GM19463 (cell line): ENCODE measurements at regions not wholly inside any gene's neighbourhood (a gene's known extent, or its start where the extent isn't known, plus 50 kb on each side); places are given as distances from the start of the nearest gene placed in this dataset.
A peak's percentile ranks its signal among the peaks of the same experiment; 100 is the strongest.

Experiments used
- ATAC-seq: cut with Tn5 transposase; IDR thresholded peaks from one replicate; pipeline ENCODE4 v1.9.1; 2021; ENCODE audit warnings: mild to moderate bottlenecking, moderate library complexity; ENCODE audit not compliant: unreplicated experiment

DNA sequence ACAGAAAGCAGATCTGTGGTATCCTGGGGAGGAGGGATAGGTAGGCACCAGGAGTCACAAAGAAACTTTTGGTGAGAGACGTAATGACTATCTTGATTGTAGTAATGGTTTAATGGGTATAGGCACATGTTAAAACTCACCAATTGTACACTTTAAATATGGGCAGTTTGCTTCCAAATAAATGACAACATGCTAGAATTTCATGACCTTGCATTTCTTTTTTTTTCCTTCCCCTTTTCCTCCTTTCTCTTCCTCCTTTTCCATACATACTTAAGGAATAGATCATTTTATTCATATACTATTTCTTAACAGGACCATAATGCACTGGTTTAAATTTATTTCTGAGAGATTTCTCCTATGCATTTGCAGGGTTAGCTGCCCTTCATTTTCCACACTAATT, 341.8 kb downstream of the TMEM182 start:
- no peak for ATAC-seq

DNA sequence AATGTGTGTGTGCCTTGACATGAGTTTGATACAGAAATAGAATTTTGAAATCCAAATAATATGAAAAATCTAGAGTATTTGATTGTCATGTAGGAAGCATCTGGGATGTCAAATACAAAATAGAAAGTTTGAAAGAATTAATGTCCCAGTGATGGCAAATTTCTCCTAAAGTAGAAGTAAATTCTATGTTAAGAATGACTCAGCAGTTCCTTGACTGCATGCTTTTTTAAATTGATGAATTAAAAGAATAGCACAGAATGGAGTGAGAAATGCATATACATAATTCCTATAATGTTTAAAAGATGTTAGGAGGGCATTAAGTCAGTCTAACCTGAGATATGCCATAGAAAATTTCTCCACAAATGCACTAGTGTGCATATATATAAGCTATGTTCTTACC, 357.5 kb downstream of the TMEM182 start:
- ATAC-seq = no peak

DNA sequence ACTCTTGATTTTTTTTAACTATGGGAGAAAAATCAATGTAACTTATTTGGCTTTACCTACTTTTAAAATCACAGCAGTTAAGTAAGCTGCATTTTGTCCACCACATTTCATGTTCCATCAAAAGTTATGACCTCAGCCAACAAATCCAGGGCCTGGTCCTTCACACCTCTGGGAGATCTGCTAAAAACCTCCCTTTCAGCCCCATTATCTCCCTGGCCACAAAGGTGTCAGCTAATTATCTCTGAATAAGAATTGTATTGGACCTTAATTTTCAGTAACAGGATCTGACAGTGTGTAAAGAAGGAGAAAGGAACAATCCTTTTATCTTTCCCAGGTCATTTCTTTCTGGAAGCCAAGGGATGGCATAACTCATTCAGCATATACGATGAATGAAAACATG, 359.3 kb downstream of the TMEM182 start:
- no peak for ATAC-seq

DNA sequence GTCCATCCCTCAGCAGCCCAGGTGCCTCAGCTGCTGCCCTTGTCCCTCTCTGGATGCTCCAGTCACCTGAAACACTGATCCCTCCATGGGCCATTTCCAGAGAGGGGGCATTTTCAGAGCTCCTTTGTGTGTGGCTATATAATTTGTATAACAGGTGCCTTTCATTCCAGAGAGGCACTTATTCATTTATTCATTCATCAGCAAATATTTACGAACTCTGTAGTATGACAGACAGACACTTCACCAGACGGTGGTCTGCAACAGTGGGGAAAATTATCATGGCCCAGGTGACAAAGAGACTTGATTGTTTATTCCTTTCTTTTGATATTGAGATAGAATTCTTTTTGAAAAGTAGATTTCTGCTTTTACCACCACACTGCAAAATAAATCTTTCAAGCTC, 361.7 kb downstream of the TMEM182 start:
- no peak for ATAC-seq

DNA sequence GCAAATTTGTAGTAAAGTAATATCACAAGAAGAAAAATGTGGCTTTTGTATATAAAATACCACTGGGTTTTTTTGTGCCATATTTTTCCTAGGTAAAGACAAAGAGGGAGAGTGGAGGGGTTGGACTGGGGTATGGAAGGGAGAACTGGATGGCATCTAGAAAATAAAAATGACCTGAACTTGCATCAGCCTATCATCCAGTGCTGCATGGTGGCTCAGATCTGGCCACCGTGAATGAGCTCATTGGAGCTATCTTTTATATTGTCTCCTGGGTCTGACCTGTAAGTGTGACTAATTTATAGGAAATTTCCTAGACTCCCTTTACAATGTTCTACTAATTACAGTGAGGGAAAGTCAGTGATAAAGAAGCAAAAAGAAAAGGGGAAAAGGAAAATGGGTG, 369.0 kb downstream of the TMEM182 start:
- no peak for ATAC-seq

DNA sequence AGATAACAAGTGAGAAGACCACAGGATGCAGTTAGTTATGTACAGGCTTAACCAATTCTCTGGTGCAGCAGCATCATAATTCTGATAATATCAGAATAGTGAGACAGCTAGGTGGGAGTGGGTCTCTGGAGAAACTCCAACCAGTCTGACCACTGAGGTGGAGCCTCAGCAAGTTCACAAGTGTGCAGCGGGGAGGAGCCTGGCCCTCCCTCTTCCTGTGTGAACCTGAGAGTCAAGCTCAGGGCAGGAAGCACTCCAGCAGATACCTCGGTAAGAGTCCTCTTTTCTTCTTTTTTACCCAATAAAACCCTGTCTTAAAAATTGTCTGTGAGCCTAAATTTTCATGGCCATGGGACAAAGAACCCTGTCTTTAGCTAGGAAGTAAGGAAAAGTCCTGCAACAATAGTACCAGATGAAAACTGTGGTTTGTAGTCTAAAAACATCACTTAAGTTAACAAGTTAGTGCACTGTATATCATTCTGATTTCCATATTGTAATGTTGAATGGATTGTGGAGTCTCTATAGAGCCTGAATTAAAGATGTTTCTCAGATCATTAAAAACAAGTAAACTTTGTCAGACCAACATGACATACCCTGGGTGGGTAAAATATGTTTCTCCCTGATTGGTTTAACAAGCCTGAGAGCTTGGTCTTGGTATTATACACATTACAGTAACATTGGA, 370.8 kb downstream of the TMEM182 start:
- peak; percentile 93 for ATAC-seq

DNA sequence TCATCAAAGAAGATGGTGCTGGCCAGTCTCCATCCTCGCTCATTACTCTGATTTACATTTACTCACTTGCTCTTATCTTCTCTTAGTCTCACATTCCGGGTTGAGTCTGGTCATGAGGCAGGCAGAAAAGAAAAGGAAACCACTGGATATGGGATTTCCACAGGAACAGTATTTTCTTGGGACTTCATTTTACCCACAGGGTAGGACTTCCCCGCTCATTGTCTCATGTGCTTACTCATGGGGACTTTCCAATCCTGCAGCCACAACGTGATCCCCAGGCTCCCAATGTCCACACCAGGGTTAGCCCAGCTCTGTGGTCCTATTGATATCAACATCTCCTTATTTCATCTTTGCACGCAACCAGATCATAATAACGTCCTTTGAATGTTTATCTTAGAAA, 373.8 kb downstream of the TMEM182 start:
- no peak for ATAC-seq

DNA sequence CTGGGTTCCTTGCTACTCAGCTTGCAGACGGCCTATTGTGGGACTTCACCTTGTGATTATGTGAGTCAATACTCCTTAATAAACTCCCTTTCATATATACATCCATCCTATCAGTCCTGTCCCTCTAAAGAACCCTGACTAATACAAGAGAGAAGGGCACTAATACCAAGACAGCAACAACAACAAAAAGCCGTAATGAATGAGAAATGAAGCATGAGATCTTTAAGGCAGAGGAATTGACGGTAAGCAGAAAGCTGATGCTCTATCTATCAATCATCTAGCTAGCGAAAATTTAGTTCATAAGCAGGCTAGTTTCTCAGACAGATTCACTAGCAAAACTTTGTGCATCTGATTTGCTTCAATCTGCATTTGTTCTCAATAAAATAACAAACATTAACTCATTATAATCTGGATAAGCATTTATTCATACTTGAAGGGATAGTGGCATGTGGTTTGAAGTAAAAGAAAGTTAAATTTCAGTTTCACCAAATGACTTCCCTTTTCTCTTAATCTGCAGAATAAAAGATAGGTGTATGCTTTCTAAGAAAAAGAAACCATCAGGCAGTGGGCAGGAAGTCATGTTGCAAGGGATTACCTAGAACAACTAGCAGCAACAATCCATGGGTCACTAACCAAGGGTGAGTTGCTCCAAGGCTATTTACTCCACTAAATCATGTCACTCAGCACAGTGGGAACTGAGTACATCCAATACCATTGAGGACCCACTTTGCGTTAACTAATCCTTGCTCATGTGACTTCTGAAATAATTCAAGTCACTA, 376.5 kb downstream of the TMEM182 start:
- peak; percentile 49 for ATAC-seq

DNA sequence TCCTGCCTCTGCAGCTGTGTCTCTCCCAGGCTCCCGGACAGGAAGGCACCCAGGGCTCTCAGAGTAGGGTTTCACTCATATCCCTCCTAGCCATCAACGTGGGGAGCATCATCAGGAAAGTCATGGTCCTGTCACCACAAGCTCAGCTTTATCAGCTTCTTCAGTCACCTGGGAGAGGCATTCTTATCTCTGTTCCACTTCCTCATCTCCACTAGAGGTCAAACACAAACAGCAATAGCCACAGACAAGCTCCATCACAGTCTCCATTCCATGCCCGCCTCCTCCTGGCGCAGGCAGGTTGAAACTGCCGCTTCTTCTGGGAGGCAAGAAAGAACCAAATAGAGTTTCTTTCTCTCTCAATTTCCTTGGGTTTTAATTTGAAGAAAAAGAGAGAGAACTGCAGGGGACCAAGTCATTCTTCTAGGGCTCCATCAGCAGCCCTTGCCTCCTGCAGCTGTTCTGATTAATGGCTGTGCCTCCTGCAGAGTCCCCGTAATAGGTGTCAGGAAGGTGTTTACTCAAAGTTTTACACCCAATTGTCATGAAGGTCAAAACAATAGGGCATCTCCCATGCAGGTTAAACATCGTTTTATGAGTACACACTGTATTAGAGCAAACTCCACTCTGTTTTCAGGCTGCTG, 377.9 kb downstream of the TMEM182 start:
- ATAC-seq = no peak

DNA sequence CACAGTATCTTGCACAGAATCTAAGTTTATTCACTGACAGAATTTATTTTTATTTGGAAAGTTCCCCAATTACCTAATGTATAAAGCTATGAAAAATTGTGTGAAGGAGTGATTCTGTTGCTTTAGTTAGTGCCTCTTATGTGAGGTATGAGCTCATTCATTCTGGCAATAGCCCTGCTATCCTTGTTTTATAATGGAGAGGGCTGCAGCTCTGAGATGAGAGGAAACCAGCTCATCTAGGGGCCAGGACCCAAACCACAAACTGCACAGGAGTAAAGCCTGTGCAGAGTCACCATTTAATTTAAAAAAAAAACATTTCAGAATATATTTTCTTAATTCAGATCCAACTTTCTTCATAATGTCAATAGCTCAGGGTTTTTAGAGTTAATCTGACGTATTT, 383.0 kb downstream of the TMEM182 start:
- no peak for ATAC-seq

DNA sequence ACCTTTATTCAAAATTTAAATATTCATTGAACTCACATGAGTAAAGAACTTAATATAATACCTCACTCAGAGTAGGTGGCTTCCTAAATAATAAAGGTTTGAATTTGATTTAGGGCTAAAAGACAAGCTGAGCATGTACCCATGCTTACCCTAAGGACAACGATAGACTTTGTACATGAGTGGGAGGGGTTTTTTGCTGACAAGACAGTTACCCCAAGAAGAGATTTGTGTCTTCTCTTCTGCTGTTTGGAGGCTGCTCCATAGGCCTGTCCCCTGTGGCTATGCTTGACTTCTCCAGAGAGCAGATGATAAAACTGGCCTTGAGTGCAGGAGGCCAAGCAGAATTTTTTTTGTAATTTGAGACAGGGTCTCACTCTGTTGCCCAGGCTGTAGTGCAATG, 383.9 kb downstream of the TMEM182 start:
- no peak for ATAC-seq

DNA sequence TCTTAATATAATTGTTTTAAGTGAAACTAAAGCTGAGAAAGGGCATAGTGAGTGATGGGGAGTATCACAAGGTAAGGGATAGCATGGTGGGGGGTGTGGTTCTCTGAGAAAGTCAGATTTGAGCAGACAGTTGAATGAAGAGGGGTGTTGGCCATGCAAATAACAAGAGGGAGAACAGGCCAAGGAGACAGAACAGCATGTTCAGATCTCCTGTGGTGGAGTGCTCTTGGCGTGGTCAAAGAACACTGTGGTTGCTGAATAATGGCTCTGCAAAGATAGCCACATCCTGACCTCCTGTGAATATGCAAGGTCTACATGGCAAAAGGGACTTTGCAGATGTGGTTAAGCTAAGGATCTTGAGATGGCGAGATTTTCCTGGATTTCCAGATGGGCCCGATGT, 389.2 kb downstream of the TMEM182 start:
- no peak for ATAC-seq

DNA sequence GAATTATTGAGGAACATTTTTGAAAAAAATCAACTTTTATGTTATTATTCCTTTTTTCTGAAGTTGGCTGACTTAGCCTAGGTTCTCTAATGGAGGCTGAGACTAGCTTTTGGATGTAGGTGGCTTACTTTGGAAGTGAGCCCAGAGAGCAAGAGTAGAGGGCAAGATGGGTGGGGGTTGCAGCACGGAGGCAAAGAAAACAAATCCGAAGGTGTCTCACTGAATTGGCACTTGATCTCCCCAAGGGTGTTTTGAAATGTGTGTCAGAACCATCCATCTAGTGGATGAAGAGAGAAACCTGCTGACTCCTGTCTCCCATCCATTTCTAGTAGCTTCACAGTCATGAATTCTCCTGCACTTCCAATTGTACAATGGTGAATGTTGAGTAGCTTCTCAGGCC, 390.7 kb downstream of the TMEM182 start:
- no peak for ATAC-seq

DNA sequence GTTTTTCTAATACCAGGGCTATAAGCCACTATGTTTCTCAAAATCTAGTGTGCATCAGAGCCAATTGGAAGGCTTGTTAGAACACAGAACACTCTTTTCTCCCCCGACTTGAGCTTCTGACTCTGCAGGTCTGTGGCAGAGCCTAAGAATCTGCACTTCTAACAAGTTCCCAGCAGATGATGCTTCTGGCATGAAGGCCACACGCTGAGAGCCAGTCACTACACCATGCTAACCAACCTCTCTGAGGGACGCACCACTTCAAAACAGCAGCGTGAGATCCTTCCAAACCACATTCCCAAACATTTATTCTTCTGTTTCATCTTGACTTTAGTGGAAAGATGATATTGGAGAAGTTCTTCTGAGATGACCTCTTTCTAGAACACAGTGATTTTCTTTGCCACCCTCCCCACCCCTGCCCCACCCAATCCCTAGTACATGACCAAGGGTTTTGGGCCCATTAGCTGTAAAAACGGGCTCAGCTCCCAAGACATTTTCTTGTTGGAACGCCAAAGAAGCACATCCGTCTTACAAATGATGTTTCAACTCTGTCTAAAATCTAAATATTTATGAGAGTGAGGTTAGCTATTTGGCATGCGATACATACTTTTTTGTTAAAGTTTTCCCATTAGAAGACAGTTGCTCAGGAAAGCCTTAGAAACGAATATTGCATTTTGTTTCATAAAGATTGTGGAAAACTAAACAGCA, 391.9 kb downstream of the TMEM182 start:
- no peak for ATAC-seq

DNA sequence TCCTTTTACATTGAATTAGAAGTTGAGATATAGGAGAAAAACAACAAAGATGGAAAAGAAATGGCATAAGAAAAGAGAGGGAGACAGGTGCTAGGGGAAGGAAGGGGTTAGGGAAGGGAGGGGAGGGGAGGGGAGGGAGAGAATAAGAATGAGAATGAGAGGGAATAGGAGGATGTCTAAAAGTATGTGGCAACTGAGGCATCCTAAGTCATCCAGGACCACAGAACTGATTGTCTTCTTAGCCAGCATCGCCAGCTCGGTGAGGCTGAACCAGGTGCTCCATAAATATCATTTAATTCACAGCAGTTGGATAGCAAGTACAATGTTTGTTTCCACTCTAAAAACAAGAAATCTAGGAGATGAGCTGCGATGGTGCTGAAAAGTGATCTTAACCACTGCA, 393.5 kb downstream of the TMEM182 start:
- no peak for ATAC-seq

DNA sequence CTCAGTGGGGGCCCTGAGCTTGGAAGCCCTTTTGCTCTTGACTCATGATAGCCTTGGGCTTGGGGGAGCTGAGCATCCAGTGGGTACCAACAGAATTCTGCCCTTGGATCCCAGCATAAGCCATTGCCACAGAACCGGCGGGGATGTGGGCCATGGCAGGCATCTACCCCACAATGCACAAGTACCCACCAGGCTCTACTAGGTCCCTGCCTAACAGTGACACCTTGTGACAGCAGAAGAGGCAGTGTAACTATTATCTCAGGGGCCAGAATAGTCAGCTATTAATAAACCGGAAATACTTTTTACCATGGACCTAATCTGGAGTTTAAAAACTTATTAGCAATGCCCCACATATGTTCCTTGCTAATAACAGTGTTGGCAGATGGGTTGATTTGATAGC, 397.2 kb downstream of the TMEM182 start:
- ATAC-seq = no peak

DNA sequence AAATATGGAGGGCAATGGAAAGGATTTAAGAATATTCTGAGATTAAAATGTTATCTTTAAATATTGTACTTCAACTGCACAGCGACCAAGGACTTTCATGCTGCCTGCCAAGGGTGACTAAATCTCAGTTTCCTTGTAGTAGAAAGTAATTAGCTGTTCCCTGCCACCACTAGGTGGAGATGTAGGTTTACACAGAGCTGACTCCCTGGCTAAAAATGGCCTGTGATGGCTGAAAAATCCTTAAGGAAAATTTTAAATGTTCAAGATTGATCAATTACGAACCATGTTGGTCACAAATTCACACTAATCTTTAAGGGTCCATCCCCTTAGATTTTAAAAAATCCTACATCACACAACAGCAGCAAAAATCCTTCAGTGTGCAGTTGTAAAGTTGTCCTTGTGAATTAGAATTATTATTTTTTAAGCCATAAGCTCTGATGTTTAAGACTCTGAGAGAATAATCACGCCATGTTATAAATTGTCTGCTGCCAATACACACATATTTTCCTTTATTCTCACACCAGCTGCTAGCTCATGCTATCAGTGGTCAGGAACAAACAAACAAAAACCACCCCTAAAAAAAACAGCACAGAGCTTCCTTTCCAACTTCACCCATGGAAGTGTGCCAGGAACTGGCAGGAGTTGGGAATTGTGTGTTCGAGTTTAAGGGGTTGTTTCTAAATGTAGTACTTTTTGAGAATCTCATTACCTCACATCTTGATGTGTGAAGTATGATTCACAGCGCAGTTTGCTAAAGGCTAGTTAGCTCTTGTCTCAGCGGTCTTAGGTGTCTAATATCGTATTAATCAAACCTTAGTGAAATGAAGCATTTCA, 399.8 kb downstream of the TMEM182 start:
- ATAC-seq = peak; percentile 84

DNA sequence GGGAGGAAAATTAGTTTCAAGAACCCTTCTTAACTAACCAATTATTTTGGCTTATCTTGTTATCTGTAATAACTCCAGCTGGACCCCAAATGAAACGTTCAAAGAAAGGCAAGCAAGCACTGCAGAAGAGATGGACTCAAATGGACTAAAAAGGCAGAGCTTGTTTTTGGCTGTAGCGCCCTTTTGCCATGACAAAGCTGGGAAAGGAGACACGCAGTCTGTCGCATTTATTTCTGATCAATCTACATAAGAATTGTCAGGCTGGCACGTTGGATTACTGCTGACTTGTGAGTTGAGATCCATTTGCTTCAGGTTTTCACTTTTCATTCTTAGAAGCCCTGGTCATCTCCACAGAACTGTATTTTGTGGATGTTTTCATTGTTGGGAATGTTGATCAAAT, 402.9 kb downstream of the TMEM182 start:
- no peak for ATAC-seq

DNA sequence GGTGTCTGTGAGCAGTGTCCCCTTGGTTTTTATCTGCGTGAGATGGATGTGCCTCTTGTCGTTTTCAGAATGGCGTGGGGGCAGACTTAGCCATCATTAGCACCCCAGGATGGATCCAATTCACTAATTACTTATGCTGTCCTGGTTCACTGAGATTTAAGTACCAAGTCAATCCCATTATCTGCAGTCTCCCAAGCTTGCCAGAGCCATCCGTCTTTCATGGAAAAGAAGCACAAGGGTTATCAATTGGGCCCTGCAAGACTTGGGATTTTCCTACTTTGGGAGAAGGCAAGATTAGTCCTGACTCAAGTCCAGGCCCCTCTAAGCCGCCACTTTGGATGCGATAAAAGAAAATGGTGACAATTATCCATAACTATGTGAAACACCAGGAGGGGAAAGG, 404.0 kb downstream of the TMEM182 start:
- ATAC-seq = no peak

DNA sequence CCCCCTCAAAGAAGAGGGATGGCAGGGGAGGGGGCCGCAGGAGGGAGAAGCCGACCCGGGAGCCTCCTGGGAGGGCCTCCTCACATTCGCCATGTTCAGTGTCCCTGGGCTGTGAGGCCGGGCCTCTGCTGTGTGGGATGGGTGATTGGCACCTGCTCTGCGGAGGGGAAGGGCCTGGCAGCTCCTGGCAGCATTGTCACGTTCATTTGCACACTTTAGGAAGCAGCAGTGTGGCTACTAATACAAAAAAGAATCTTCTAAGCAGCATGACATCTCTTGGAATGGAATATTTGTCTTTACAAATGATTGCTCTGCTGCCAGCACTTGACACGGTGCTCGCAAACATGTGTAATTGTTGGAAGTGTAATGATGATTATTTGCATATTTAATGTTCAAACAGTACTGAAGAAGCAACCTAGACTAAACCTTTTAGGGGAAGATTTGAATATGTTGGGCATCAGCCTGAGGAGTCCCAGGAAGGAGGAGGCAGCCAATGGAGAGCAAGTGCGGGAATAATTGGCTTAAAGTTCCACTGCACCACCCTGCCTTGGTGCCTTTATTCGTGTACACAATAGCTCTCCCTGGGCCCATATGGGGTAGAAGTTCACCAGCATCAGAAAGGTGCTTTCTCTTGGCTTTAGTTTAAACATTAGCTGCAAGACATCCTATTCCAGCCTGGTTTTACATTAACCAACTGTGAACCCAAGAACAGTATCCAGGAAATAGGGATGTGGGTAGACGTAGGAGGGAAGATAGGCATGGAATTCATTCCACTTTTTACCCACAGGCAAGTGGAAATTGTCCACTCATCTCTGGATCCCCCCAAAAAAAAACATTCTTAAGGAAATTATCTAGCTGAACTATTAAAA, 404.9 kb downstream of the TMEM182 start:
- no peak for ATAC-seq
